Stimulated activated CD4-positive, alpha-beta T cell treated with anti-CD3 and anti-CD28 coated beads, TNF-alpha, amount 100 ng/mL, for 1 hour (primary cell): ENCODE measurements at regions not wholly inside any gene's neighbourhood (a gene's known extent, or its start where the extent isn't known, plus 50 kb on each side); places are given as distances from the start of the nearest gene placed in this dataset.
"Not testable (repeated sequence)": the region's sequence is repeated elsewhere in the genome, so short reads cannot be mapped to it uniquely, and the experiment has no call there.

Source experiments
- DNase-seq, 3 donors: peaks; one replicate each; pipeline ENCODE4 v3.0.0-alpha.2; 2020; ENCODE audit warnings: low read depth in 3 of 3, low spot score in 1 of 3

DNA sequence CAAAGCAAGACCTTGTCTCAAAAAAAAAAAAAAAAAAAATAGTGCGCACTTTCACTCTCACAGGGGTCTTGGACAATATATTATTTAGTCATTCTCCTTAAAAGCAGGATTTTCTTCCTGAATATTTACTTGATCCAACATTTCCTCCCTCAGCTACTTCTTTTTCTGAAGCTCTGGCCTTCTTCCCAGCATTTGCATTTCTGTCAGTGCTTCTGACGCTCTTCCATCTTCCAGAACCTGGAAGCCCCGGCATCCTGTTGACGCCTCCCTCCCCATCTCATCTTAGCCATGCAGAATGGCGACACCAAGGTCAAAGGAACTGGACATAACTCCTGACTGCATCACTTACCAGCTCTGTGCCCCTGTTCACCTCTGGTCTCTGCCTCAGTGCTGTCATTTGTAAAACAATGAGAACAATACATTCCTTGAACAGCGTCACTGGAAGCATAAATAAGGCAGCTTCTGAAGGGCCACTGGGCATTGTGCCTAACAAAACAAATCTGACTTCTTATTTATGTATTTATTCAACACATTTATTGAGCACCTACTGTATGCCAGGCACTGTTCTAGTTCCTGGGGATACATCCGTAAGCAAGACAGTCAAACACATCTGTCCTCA lies 90.9 kb upstream of the MDM1 start:
- DNase-seq = no peak

DNA sequence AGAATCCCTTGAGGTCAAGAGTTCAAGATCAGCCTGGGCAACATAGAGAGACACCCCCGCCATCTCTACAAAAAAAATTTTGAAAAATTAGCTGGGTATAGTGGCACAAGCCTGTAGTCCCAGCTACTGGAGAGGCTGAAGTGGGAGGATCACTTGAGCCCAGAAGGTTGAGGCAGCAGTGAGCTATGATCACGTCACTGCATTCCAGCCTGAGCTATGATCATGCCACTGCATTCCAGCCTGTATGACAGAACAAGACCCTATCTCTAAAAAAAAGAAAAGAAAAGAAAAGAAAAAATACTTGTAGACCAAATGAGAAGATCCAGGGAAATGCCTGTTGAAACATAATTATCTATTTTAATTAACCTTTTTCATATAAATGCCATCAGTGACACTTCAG lies 93.8 kb upstream of the MDM1 start:
- no peak for DNase-seq

DNA sequence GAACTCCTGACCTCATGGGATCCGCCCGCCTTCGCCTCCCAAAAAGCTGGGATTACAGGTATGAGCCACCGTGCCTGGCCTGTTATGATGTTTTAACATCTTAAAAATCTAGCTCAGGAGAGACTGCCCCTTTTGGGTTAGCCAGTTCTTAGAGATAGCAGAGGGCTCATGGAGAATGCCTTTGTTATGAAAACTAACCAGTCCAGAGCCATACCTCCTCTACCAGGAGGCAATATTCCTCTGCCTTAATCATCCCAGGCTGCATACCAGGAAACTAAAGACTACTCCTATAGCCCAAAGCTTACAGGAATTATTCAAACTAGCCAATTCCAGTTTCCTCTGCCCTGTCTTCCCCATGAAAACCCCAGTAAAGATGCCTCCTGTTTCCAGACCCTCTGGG lies 96.0 kb upstream of the MDM1 start:
- DNase-seq = no peak

DNA sequence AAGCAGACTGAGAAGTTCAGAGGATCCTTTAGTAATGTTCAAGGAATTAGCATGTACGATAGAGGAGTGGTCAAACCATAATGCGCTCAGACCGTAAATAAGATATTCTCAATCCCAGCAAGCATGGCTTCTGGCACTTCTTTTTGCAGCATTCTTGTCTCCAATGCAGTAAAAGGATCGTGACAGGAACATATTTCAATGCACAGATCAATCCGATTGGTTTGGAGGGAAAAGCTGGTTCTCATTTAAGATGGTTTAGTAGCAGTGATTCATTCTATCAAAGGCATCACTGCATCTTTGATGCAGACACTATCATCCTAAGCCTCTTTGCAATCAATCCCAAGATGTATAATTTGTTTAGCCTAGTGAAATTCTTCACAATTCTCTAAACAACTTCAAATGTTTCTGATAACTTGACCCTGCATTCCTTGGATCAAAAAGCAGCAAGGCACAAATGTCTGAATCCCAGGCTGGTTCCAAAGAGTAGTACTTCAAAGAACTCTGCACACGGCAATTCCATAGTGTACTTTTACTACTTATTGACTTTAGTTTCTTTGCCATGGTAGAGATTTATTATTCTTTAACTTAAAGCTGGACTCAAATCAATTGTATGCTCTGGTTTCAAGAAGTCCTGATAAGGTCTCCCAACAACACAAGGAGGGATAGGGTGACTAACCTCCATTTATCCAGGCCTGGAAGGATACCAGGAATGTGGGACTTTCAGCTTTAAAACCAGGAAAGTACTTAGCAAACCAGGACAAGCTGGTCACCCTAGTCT lies 96.8 kb upstream of the MDM1 start:
- no peak for DNase-seq

DNA sequence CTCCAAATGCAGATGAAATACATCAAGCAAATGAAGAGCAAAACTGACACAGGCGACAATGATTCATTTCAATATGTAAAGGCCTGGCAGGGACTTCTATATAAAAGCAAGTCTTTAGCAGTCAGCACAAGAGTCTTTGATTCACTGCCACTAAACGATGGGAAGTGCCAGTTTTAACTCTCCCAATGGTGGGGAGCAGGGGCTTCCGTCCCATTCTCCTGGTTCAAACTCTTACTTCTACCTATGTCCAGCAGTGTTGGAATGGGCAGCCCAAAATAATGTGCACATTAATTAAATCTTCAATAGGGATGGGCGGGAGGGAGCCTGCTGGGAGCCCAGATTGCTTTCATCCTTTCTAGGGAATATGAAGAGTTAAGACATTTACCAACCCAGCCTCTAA lies 97.5 kb upstream of the MDM1 start:
- DNase-seq = no peak

DNA sequence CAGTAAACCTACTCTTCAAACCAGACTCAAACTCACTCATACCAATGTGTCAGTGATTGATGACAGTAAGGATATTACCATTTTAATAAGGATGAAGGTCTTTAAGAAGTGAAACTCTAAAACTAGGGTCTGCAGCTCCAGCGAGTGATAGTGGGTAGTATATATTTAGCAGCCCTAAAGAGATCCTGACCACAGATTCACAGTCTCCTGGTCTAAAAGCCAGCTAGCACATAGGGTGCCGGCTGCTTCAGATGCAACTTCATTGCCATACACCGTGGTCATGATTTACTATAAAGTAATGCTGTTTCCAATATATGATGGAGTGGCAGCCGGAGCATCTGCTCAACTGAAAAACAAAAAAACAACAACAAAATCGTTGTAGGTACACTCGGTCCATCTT lies 99.6 kb upstream of the MDM1 start:
- DNase-seq = no peak

DNA sequence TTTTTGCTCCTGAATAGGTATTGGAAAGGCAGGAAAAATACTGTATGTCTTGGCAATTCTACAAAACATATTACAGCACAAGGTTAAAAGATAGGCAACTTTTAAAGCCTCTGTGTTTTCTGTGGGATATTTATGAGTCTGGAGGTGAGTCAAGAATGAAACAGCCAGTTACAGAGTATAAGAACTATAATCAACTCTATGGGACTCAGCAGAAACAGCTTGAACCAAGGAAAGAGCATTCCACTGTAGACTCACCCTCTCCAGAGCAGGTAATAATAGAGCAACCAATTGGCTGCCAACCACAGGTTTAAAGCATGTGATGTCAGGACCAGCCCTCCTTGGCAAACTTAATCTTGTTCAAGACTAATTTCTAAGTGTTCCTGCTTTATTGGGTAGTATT lies 100.5 kb upstream of the MDM1 start:
- DNase-seq = no peak

DNA sequence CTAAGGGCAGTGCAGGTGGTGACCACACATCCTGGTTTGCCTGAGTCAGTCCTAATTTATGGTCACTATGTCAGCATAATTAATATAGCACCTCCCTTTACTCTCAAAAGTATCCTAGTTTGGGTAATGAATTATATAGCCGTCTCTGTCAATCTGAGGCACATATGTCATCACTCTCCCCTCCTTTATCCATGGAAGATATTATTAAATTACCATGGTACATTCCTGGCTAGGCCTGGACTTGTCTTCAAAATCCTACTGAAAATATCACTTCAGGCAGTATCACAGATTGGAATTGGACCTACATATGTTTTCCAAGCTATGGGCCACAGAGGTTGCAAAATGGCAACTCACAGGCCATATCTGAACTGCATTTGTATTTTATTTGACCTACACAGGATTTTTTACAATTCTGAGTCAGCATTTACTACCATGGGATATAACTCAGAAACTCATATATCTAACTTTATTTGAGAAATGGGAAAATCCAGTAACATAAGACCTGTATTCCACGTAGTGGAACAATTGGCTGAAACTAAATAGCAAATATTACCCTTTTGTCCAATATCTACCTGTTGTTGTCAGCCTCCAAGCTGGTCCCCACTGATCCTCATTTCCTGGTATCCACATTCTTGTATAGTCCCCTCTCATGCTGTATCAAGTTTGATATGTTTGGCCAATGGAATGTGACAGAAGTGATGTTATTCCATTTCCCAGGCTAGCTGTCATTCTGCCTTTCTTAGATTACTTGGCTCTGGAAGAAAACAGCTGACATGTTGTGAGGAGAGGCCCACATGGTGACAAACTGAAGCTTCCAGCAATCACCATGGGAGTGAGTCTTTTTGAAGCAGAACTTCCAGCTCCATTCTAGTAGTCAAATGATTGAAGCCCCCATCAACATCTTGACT lies 102.5 kb upstream of the MDM1 start:
- no peak for DNase-seq

DNA sequence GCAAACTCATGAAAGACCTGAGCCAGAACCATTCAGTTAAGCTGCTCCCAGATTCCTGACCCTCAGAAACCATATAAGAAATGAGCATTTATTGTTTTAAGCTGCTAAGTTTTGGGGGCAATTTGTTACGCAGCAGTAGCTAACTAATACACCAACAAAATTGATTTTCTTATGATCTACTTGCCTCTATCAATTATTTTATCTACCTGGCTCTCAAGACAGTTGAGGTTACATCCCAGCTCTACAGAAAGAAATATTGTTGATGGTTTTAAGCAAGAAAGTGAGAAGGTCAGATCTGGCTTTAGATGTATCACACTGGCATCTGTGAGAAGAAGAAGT lies 103.1 kb upstream of the MDM1 start:
- no peak for DNase-seq

DNA sequence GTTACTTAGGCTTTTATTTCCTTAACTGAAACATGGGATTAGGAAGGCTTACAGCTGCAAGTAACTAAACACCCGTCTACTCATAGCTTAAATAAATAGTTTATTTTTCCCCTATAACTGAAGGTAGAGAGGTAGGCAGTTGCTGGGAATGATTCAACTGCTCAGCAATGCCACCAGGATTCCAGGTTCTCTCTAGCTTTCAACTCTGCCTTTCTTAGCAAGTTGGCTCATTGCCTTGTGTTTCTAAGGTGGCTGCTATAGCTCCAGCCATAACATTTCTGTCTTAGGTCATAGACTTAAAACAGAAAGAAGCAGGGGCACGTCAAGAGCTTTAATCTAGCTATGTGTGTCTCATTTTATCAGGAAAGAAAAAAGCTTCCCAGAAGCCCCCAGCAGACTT lies 103.7 kb upstream of the MDM1 start:
- no peak for DNase-seq

DNA sequence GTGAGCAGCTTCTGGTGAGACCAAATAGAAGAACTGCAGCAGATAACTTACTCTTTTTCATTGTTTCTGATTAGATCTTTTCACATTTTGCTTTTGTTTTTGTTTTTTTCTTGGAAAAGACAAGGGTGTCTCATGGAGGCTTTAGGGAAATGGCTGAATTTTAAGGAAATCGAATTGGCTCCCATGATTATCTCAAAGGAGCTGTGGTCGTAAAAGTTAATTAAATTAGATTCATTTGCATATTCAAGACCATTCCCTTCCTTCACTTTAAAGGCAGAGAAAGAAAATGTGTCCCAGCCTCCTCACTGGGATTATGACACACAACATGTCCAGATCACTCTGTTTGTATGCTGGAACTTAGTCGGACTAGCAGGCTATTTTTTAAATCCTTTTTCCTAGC lies 106.4 kb upstream of the MDM1 start:
- DNase-seq = no peak

DNA sequence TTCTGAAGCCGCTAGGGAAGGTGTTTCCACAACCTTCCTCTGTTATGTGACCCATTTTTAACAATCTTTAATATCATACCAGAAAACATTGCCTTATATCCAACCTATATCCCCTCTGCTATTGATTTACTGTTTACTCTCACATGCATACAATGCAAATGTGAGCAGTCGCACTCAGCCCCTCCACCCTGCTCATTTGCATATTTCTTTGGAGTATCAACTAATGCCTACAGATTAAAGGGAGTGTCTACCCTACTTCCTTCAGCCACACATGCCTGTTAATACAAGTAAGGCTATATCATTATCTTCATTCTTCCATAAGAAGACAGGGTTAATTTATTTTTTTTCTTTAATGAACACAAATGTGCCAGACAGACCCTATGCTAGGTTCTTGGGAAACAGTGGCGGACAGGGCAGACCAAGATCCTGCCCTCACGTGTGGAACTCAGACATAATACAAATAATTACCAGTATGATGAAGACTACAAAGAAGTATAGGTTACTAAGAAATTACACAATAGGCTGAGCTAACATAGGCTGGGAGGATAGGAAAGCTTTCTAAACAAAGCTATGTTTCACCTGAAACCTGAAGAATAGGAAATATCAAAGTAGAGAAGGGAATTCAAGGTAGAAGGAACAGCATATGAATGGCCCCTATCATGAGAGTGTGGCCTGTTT lies 107.3 kb upstream of the MDM1 start:
- DNase-seq = no peak

DNA sequence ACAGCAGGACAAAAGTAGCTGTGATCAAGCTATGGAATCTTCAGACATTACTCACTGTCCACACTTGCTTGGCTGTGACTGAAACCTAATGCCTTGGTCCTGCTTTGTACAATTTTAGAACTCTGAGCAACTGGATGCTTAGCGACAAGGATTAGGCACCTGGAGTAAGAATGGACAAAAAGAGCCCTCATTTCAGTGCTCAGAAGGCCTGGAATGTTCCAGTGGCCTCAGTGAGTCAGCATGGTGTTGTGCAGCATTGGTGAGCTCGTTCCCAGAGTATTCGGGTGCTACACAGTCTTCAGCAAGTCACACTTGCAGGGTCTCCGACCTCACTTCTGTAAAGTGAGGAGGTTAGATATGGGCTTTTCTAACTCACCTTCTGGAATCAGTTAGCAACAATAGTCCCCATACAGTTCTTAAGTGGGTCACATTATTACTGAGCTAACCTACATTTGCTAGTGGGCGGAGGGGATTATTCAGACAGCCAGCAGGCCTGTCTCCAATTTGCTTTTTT lies 108.0 kb upstream of the MDM1 start:
- no peak for DNase-seq

DNA sequence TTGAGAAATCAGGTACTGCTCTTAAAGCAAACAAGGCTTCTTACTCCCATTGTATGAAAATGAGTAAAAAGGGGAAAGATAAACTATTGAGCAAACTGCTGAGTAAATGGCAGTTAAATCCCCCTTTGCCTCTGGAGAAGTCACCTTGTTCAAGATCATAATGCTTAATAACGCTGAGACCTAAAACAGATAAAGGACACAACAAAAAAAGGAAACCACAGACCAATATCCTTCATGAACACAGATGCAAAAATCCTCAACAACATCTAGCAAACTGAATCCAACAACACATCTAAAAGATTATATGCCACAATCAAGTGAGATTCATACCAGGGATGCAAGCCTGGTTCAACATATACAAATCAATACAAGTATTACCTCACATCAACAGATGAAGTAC lies 109.0 kb upstream of the MDM1 start:
- no peak for DNase-seq

DNA sequence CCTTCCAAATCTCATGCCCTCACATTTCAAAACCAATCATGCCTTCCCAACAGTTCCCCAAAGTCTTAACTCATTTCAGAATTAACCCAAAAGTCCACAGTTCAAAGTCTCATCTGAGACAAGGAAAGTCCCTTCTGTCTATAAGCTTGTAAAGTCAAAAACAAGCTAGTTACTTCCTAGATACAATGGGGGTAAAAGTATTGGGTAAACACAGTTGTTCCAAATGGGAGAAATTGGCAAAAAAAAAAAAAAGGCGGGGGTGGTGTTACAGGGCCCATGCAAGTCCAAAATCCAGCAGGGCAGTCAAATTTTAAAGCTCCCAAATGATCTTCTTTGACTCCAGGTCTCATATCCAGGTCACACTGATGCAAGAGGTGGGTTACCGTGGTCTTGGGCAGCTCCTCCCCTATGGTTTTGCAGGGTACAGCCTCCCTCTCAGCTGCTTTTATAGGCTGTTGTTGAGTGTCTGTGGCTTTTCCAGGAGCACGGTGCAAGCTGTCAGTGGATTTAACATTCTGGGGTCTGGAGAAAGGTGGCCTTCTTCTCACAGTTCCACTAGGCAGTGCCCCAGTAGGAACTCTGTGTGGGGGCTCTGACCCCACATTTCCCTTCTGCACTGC lies 110.3 kb upstream of the MDM1 start:
- DNase-seq = not testable (repeated sequence)

DNA sequence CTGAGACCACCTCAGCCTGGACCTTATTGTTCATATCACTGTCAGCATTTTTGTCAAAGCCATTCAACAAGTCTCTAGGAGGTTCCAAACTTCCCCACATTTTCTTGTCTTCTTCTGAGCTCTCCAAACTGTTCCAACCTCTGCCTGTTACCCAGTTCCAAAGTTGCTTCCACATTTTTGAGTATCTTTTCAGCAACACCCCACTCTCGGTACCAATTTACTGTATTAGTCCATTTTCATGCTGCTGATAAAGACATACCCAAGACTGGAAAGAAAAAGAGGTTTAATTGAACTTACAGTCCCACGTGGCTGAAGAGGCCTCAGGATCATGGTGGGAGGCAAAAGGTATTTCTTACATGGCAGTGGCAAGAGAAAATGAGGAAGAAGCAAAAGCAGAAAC lies 111.5 kb upstream of the MDM1 start:
- DNase-seq = not testable (repeated sequence)

DNA sequence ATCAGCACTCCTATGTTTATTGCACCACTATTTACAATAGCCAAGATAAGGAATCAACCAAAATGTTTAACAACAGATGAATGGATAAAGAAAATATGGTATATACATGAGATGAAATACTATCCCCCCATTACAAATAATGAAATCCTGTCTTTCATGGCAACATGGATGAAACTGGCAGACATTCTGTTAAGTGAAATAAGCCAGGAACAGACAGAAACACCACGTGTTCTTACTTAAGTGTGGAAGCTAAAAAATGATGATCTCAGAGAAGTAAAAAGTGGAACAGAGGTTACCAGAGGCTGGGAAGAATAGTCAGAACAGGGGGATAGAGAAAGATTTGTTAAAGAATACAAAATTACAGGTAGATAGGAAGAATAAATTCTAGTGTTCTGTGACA lies 113.7 kb upstream of the MDM1 start:
- DNase-seq = no peak

DNA sequence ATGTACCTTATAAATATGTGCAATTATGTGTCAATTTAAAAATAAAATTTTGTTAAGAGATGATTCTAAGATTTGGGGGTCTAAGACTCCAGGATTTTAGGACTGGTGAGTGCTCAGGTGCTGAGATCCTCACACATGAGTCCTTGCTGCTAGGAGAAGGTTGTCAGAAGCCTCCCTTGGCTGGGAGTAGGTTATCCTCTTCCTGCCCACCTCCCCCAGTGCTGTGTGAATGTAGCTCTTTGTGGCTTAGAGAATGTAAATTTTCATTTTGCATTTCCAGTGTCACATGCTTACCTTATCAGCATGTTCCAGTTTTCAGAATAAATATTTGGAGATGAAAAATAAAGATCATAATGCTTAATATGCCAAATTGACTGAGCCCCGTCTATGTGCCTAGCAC lies 114.2 kb upstream of the MDM1 start:
- no peak for DNase-seq

DNA sequence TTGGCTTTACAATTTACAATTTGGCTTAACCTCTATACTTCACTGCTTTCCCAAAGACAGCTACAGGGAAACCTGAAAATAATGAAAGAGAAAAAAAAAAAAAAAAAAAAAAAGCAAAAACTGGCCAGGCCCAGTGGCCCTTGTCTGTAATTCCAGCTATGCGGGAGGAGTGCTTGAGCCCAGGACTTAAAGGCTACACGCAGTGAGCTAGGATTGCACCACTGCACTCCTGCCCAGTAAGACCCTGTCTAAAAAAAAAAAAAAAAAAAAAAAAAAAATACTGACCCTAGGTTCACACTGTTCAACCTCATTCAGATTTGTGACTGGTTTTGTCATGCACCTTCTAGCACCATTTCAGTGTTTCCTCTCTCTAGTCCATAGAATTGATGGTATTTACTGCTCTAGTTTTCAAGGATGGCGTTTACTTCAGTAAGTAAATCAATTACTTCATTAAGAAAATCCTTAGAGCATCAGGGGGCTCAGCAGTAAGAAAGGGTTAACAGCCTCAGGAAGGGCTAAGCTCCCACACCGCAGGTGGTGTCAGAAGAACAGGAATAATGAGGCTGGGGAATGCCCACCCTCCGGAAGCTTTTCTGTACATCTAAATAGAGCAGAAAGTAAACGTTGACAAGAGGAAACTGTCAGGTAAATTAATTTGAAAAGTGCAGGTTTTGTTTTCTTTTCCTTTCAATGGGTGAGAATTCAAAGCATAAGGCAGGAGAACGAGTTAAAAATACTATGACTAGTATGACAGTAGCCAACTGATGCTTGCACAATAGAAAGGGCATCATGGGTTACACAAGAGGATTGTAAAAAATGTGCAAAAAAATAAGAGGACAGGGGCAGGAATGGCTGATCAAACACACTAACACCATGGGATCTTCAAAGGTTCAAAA lies 115.0 kb upstream of the MDM1 start:
- DNase-seq = no peak

DNA sequence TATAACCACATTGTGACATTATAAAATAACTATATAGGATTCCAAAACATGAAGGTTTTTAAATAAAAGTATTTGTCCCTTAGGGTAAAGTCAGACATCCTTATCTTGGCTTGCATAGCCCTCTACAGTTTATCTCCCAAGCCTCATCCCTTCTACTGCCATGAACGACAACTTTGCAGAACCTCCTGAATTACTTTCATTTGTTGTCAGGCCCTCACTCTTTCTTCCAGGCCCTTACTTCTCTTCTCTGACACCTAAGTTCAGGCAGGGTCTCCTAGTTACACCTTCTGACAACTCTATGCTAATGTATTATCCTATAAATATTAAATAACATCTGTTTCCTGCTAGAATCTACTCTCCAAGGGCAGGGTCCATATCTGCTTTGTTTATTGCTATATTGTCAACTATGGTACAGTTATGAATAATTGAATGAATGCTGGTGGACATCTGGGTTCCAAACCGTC lies 115.7 kb upstream of the MDM1 start:
- DNase-seq = no peak
